IPS-18a (cell line): ENCODE measurements at regions not wholly inside any gene's neighbourhood (a gene's known extent, or its start where the extent isn't known, plus 50 kb on each side); places are given as distances from the start of the nearest gene placed in this dataset.
"Not testable (repeated sequence)": the region's sequence is repeated elsewhere in the genome, so short reads cannot be mapped to it uniquely, and the experiment has no call there.

Experiments
- H3K27ac ChIP-seq: one replicate; pipeline ENCODE4 v1.5.1; 2013; ENCODE audit warnings: low read length
- H3K27me3 ChIP-seq: one replicate; pipeline ENCODE4 v1.6.1; 2013; ENCODE audit warnings: mild to moderate bottlenecking, low read length; ENCODE audit not compliant: control insufficient read depth, insufficient read depth
- H3K36me3 ChIP-seq: one replicate; pipeline ENCODE4 v1.6.1; 2013; ENCODE audit warnings: low read depth, low read length; ENCODE audit not compliant: control insufficient read depth
- H3K4me1 ChIP-seq: one replicate; pipeline ENCODE4 v1.6.1; 2013; ENCODE audit warnings: low read depth, low read length; ENCODE audit not compliant: control insufficient read depth
- H3K4me3 ChIP-seq: one replicate; pipeline ENCODE4 v1.5.1; 2013; ENCODE audit warnings: low read length
- H3K9ac ChIP-seq: one replicate; pipeline ENCODE4 v1.6.1; 2013; ENCODE audit warnings: mild to moderate bottlenecking, low read length, moderate library complexity
- H3K9me3 ChIP-seq: one replicate; pipeline ENCODE4 v1.6.1; 2013; ENCODE audit warnings: low read depth, low read length; ENCODE audit not compliant: control insufficient read depth

DNA sequence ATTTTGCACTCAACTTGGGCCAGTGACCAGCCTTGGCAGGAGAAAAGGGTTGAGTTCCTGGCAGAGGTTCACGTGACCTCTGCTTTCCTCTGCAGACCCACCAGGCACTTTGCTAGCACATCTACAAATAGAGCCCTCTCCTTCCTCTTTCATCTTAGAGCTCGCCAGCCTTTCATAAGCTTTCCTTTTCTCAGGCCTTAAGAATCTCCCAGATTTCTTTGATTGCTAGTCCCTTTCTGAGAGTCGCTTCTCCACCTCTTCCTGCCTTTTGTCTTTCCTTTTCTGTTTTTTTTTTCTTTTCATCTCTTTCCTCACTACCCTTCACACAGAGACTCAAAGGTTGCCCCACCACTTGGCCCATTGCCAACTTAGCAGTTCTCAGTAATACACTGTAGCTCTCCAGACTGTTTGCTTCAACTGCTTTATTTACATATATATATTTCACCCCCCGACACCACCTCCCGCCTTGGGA lies 375.7 kb upstream of the SPRY2 start:
- Histone ChIP-seq H3K27ac (no peak overlapping the region), H3K9me3 (no peaks in the 10 kb centered on the region), H3K9ac (no peak overlapping the region), H3K36me3 (no peaks in the 10 kb centered on the region), H3K27me3 (no peaks in the 10 kb centered on the region), H3K4me1 (peaks cover 7% of the 10 kb centered on the region), H3K4me3 (no peak overlapping the region)

GRCh38 chr13:80712026-80712425 lies 371.1 kb upstream of the SPRY2 start:
- Histone ChIP-seq H3K36me3 (no peaks in the 10 kb centered on the region), H3K4me1 (peaks cover 7% of the 10 kb centered on the region), H3K4me3 (no peak overlapping the region), H3K27ac (no peak overlapping the region), H3K9ac (no peak overlapping the region), H3K27me3 (no peaks in the 10 kb centered on the region), H3K9me3 (no peaks in the 10 kb centered on the region)

- Histone ChIP-seq H3K36me3 (no peaks in the 10 kb centered on the region), H3K27ac (no peak overlapping the region), H3K9ac (no peak overlapping the region), H3K9me3 (no peaks in the 10 kb centered on the region), H3K27me3 (no peaks in the 10 kb centered on the region), H3K4me3 (no peak overlapping the region), H3K4me1 (no peaks in the 10 kb centered on the region)
Observed at GRCh38 chr13:80708791-80709190, 367.9 kb upstream of the SPRY2 start.

GRCh38 chr13:80707000-80707983 lies 366.4 kb upstream of the SPRY2 start:
- Histone ChIP-seq H3K9ac (no peak overlapping the region), H3K4me1 (no peaks in the 10 kb centered on the region), H3K27ac (no peak overlapping the region), H3K36me3 (no peaks in the 10 kb centered on the region), H3K4me3 (no peak overlapping the region), H3K9me3 (no peaks in the 10 kb centered on the region), H3K27me3 (no peaks in the 10 kb centered on the region)

- no peaks in the 10 kb centered on the region for H3K4me1 ChIP-seq
- H3K4me3 ChIP-seq, result no peak overlapping the region
- H3K27ac ChIP-seq, result no peak overlapping the region
- no peaks in the 10 kb centered on the region for H3K36me3 ChIP-seq
- H3K9me3 ChIP-seq, result no peaks in the 10 kb centered on the region
- H3K9ac ChIP-seq, result no peak overlapping the region
- H3K27me3 ChIP-seq, result no peaks in the 10 kb centered on the region
Observed at GRCh38 chr13:80706164-80706471, 365.2 kb upstream of the SPRY2 start.

- H3K27me3 ChIP-seq, result no peaks in the 10 kb centered on the region
- no peak overlapping the region for H3K4me3 ChIP-seq
- H3K4me1 ChIP-seq, result no peaks in the 10 kb centered on the region
- H3K9me3 ChIP-seq, result no peaks in the 10 kb centered on the region
- no peak overlapping the region for H3K9ac ChIP-seq
- no peak overlapping the region for H3K27ac ChIP-seq
- no peaks in the 10 kb centered on the region for H3K36me3 ChIP-seq
Observed at GRCh38 chr13:80705371-80706163, 364.6 kb upstream of the SPRY2 start.

- Histone ChIP-seq H3K27ac (no peak overlapping the region), H3K36me3 (no peaks in the 10 kb centered on the region), H3K4me3 (no peak overlapping the region)
Observed at GRCh38 chr13:80704369-80704768, 363.4 kb upstream of the SPRY2 start.

GRCh38 chr13:80695841-80696240 lies 354.9 kb upstream of the SPRY2 start:
- no peak overlapping the region for H3K4me3 ChIP-seq
- H3K9me3 ChIP-seq, result no peaks in the 10 kb centered on the region
- no peaks in the 10 kb centered on the region for H3K27me3 ChIP-seq
- H3K27ac ChIP-seq, result no peak overlapping the region
- H3K36me3 ChIP-seq, result no peaks in the 10 kb centered on the region
- no peak overlapping the region for H3K9ac ChIP-seq
- peaks cover 6% of the 10 kb centered on the region for H3K4me1 ChIP-seq

More at GRCh38 chr13:80704369-80704768, 363.4 kb upstream of the SPRY2 start:
- no peaks in the 10 kb centered on the region for H3K27me3 ChIP-seq
- no peaks in the 10 kb centered on the region for H3K9me3 ChIP-seq
- H3K4me1 ChIP-seq, result no peaks in the 10 kb centered on the region
- no peak overlapping the region for H3K9ac ChIP-seq

DNA sequence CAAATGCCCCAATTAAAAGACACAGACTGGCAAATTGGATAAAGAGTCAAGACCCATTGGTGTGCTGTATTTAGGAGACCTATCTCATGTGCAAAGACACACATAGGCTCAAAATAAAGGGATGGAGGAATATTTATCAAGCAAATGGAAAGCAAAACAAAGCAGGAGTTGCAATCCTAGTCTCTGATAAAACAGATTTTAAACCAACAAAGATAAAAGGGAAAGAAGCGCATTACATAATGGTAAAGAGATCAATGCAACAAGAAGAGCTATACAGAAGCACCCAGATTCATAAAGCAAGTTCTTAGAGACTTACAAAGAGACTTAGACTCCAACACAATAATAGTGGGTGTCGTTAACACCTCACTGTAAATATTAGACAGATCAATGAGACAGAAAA lies 350.9 kb upstream of the SPRY2 start:
- not testable (repeated sequence) for H3K27me3 ChIP-seq, H3K27ac ChIP-seq, H3K4me1 ChIP-seq, H3K4me3 ChIP-seq, H3K9me3 ChIP-seq, H3K36me3 ChIP-seq, H3K9ac ChIP-seq

DNA sequence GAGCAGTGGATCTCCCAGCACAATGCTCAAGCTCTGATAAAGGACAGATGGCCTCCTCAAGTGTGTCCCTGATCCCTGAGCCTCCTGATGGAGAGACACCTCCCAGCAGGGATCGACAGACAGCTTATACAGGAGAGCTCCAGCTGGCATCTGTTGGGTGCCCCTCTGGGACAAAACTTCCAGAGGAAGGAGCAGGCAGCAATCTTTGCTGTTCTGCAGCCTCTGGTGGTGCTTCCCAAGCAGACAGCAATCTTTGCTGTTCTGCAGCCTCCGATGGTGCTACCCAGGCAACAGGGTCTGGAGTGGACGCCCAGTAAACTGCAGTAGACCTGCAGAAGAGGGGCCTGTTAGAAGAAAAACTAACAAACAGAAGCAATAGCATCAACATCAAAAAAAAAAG lies 349.3 kb upstream of the SPRY2 start:
- H3K4me1 ChIP-seq, result no peaks in the 10 kb centered on the region
- H3K27ac ChIP-seq, result no peak overlapping the region
- H3K9me3 ChIP-seq, result no peaks in the 10 kb centered on the region
- H3K4me3 ChIP-seq, result no peak overlapping the region
- no peaks in the 10 kb centered on the region for H3K27me3 ChIP-seq
- no peaks in the 10 kb centered on the region for H3K36me3 ChIP-seq
- no peak overlapping the region for H3K9ac ChIP-seq

- H3K36me3 ChIP-seq, result no peaks in the 10 kb centered on the region
- peaks cover 9% of the 10 kb centered on the region for H3K4me1 ChIP-seq
- no peaks in the 10 kb centered on the region for H3K9me3 ChIP-seq
- H3K4me3 ChIP-seq, result no peak overlapping the region
- H3K9ac ChIP-seq, result no peak overlapping the region
- H3K27me3 ChIP-seq, result no peaks in the 10 kb centered on the region
- H3K27ac ChIP-seq, result no peak overlapping the region
Observed at GRCh38 chr13:80688593-80688992, 347.7 kb upstream of the SPRY2 start.
